C4-2B (cell line): ENCODE measurements at regions not wholly inside any gene's neighbourhood (a gene's known extent, or its start where the extent isn't known, plus 50 kb on each side); places are given as distances from the start of the nearest gene placed in this dataset.

ENCODE experiments used
- H3K27ac ChIP-seq: fragments of 450-650 bp; 2 replicates; pipeline ENCODE4 v1.5.1; 2017
- CTCF ChIP-seq: fragments of 450-650 bp; conservative IDR thresholded peaks from 2 replicates; pipeline ENCODE4 v1.5.1; 2017; ENCODE audit warnings: mild to moderate bottlenecking
- ZFX ChIP-seq: fragments of 450-650 bp; IDR thresholded peaks from 2 replicates; pipeline ENCODE4 v1.6.1; 2017

- H3K27ac ChIP-seq = no peak overlapping the region
- no peak for TF ChIP-seq CTCF
- TF ChIP-seq ZFX = no peak
Observed at GRCh38 chr2:569681-570080, 107.5 kb downstream of the TMEM18 start.

- TF ChIP-seq ZFX (no peak), CTCF (no peak)
- peak overlapping the region; percentile 53; the same call in 1 of the 2 replicates for H3K27ac ChIP-seq
Observed at GRCh38 chr2:568639-569235, 108.5 kb downstream of the TMEM18 start.

- TF ChIP-seq CTCF = no peak
- no peak for TF ChIP-seq ZFX
- H3K27ac ChIP-seq = peak overlapping the region; percentile 53
Observed at GRCh38 chr2:567865-568638, 109.2 kb downstream of the TMEM18 start.

- TF ChIP-seq ZFX (no peak), CTCF (no peak)
- peak overlapping the region; percentile 53 for H3K27ac ChIP-seq
Observed at GRCh38 chr2:567496-567864, 109.7 kb downstream of the TMEM18 start.

- TF ChIP-seq ZFX = no peak
- no peak for TF ChIP-seq CTCF
- H3K27ac ChIP-seq = peak overlapping the region; percentile 53
Observed at GRCh38 chr2:566379-567313, 110.6 kb downstream of the TMEM18 start.

GRCh38 chr2:564471-565181, 112.6 kb downstream of the TMEM18 start:
- TF ChIP-seq CTCF (no peak), ZFX (no peak)
- no peak overlapping the region for H3K27ac ChIP-seq
